Transverse colon (tissue), 4 donors: ENCODE measurements at regions not wholly inside any gene's neighbourhood (a gene's known extent, or its start where the extent isn't known, plus 50 kb on each side); places are given as distances from the start of the nearest gene placed in this dataset.

ENCODE experiments used
- EP300 ChIP-seq: sonication (generic); formaldehyde crosslinking; IDR thresholded peaks from one replicate; pipeline ENCODE4 v1.6.1; 2017; ENCODE audit warnings: antibody characterized with exemption, low read depth
- POLR2AphosphoS5 ChIP-seq, 3 donors: sonication (generic); formaldehyde crosslinking; IDR thresholded peaks; one replicate each; pipeline ENCODE4 v1.6.1; 2016; ENCODE audit warnings: antibody characterized with exemption in 3 of 3
- TF ChIP-seq, protein P1 (sequence below), 5 experiments: fragments of 200-600 bp in 3 of 5; fragments of 450-650 bp in 2 of 5; sonication (generic) in 3 of 5; IDR thresholded peaks; 1 replicate in 2 of 5; 2 replicates in 3 of 5; pipeline ENCODE4 v1.5.1; 2016 to 2017; ENCODE audit warnings: antibody characterized with exemption in 5 of 5, inconsistent platforms in 3 of 5, mild to moderate bottlenecking in 2 of 5, moderate library complexity in 1 of 5

DNA sequence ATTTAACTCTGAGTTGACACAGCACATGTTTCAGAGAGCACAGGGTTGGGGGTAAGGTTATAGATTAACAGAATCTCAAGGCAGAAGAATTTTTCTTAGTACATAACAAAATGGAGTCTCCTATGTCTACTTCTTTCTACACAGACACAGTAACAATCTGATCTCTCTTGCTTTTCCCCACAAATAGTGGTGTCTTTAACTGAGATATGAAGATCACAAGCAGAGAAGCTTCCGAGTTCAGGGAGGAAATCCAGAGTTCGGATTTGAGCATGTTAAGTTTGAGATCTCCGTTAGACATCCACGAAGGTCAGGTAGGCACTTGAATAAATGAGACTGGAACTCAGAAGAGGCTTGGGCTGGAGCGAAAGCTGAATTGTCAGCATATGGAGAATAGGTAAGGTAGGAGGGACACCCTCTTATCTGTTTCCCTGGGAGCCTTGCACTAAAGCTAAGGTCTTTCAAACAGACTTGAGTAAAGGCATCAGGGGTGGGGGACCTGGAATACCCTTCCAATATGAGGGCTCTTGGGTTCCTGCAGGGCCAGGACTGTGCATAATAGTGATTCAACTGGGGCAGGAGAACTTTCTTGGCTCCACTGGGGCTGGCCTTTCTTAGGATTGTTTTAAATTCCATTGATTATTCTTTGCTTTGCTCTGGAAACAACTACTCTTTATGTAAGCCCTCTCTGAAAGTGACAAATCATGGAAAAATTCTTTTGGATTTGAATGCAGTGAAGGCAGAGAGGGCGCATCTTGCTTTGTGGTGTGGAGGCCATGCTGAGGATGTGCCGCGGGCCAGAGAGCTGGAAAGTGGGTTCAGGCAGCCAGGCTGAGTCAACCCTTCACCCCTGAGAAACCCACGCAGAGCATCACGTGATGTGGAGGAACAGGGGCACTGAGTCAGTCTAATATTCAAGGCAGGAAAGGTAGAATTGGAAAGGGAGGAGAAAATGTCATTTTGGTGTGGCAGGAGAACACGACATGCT lies 62.7 kb upstream of the AMPD3 start:
- TF ChIP-seq, protein P1, sequence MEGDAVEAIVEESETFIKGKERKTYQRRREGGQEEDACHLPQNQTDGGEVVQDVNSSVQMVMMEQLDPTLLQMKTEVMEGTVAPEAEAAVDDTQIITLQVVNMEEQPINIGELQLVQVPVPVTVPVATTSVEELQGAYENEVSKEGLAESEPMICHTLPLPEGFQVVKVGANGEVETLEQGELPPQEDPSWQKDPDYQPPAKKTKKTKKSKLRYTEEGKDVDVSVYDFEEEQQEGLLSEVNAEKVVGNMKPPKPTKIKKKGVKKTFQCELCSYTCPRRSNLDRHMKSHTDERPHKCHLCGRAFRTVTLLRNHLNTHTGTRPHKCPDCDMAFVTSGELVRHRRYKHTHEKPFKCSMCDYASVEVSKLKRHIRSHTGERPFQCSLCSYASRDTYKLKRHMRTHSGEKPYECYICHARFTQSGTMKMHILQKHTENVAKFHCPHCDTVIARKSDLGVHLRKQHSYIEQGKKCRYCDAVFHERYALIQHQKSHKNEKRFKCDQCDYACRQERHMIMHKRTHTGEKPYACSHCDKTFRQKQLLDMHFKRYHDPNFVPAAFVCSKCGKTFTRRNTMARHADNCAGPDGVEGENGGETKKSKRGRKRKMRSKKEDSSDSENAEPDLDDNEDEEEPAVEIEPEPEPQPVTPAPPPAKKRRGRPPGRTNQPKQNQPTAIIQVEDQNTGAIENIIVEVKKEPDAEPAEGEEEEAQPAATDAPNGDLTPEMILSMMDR (IDR thresholded peaks at IDR 0.05): no peak
- no peak for TF ChIP-seq EP300
- no peak for TF ChIP-seq POLR2AphosphoS5 (IDR thresholded peaks at IDR 0.05)
